ENCODE measurements at regions not wholly inside any gene's neighbourhood (a gene's known extent, or its start where the extent isn't known, plus 50 kb on each side); places are given as distances from the start of the nearest gene placed in this dataset.

GRCh38 chrX:10974920-10975319 lies 136.2 kb upstream of the HCCS start:
- H3K27ac ChIP-seq = no peak overlapping the region
- no peak for TF ChIP-seq CTCF (conservative IDR thresholded peaks at IDR 0.05)

GRCh38 chrX:10979956-10980355 lies 131.2 kb upstream of the HCCS start:
- TF ChIP-seq CTCF (conservative IDR thresholded peaks at IDR 0.05) = no peak
- no peak overlapping the region for H3K27ac ChIP-seq

GRCh38 chrX:10981506-10981905 lies 129.6 kb upstream of the HCCS start:
- TF ChIP-seq CTCF (conservative IDR thresholded peaks at IDR 0.05) = no peak
- H3K27ac ChIP-seq = no peak overlapping the region

GRCh38 chrX:10983526-10983925 lies 127.6 kb upstream of the HCCS start:
- no peak for TF ChIP-seq CTCF (conservative IDR thresholded peaks at IDR 0.05)
- no peak overlapping the region for H3K27ac ChIP-seq

GRCh38 chrX:10984213-10984612 lies 126.9 kb upstream of the HCCS start:
- H3K27ac ChIP-seq = no peak overlapping the region
- no peak for TF ChIP-seq CTCF (conservative IDR thresholded peaks at IDR 0.05)

- no peak overlapping the region for H3K27ac ChIP-seq
- no peak for TF ChIP-seq CTCF (conservative IDR thresholded peaks at IDR 0.05)
These were observed 124.5 kb upstream of the HCCS start for GRCh38 chrX:10986616-10987015.

GRCh38 chrX:10988653-10989052 lies 122.5 kb upstream of the HCCS start:
- no peak overlapping the region for H3K27ac ChIP-seq
- TF ChIP-seq CTCF (conservative IDR thresholded peaks at IDR 0.05) = no peak

GRCh38 chrX:10989386-10989785 lies 121.7 kb upstream of the HCCS start:
- no peak for TF ChIP-seq CTCF (conservative IDR thresholded peaks at IDR 0.05)
- no peak overlapping the region for H3K27ac ChIP-seq
